GM12875 (cell line): ENCODE measurements at regions not wholly inside any gene's neighbourhood (a gene's known extent, or its start where the extent isn't known, plus 50 kb on each side); places are given as distances from the start of the nearest gene placed in this dataset.
"Not testable (repeated sequence)": the region's sequence is repeated elsewhere in the genome, so short reads cannot be mapped to it uniquely, and the experiment has no call there.

Experiments
- H3K4me3 ChIP-seq: one replicate; pipeline ENCODE4 v1.5.1; 2011; ENCODE audit warnings: low read depth, low read length, control low read depth
- TF ChIP-seq, protein P1 (sequence below): IDR thresholded peaks from 2 replicates; pipeline ENCODE4 v1.5.1; 2011; ENCODE audit warnings: low read depth, mild to moderate bottlenecking, control low read depth, inconsistent platforms, low read length, moderate library complexity, borderline replicate concordance; ENCODE audit not compliant: insufficient read depth

DNA sequence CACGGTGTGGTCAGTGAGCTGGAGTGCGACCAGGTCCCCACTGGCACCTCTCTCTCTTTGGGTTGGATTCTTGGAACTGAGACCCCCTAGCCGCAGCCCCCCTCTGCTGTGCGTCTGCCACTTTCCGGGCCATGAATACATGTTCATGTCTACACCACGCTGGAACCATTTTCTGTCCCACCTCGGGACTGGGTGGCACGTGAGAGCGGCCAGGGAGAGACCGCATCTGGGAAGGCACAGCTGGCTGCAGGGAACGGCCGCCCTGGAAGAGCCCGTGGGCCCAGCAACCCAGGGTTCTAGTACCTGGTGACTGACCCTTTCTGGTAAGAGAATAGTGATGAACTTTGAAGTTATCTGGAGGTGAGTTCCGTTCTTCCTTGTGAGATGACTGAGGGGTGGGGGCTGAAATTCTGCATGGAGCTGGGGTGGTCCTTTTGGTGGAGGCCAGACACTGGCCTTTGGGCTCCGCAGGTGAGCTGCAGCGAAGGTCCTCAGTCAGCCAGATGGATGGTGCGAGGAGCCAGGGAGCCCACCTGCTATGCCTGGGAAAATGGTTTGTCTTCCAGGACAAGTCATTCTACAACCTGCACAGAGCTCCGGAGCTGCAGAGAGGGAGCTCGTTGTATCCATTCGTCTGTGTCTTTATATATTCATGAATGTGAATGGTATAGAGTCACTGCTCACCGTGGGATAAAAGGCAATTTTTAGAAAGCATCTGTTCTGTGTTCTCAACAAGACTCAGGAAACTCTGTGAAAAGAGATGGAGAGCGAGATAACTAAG lies 223.5 kb downstream of the NDUFA10 start:
- TF ChIP-seq, protein P1, sequence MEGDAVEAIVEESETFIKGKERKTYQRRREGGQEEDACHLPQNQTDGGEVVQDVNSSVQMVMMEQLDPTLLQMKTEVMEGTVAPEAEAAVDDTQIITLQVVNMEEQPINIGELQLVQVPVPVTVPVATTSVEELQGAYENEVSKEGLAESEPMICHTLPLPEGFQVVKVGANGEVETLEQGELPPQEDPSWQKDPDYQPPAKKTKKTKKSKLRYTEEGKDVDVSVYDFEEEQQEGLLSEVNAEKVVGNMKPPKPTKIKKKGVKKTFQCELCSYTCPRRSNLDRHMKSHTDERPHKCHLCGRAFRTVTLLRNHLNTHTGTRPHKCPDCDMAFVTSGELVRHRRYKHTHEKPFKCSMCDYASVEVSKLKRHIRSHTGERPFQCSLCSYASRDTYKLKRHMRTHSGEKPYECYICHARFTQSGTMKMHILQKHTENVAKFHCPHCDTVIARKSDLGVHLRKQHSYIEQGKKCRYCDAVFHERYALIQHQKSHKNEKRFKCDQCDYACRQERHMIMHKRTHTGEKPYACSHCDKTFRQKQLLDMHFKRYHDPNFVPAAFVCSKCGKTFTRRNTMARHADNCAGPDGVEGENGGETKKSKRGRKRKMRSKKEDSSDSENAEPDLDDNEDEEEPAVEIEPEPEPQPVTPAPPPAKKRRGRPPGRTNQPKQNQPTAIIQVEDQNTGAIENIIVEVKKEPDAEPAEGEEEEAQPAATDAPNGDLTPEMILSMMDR = no peak

DNA sequence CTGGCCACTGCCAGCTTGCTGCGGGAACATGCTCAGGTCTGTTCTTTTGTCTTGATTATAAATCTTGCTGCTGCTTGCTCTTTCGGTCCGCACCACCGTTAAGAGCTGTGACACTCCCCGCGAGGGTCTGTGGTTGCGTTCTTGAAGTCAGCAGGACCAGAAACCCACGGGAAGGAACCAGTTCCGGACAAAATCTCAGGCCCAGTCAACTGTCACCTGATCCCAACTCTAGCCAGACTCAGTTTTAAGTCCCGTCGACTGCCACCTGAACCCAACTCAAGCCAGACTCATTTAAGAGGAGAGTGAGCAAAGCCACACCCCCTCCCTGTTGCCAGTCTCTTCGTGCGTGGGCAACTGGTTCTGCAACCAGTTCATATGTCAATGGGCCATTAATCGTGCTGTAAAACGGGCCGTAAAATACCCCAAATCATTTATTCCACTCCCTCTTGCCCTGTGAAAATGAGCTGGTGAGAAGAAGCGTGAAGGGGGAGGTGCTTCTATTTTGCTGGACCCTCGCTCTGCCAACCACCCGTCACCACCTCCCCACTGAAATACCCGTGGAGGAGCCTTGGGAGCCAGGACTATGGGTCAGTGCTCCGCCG lies 224.3 kb downstream of the NDUFA10 start:
- no peak overlapping the region for H3K4me3 ChIP-seq
- TF ChIP-seq, protein P1 = no peak

More for the DNA sequence above, 223.5 kb downstream of the NDUFA10 start:
- H3K4me3 ChIP-seq = no peak overlapping the region

DNA sequence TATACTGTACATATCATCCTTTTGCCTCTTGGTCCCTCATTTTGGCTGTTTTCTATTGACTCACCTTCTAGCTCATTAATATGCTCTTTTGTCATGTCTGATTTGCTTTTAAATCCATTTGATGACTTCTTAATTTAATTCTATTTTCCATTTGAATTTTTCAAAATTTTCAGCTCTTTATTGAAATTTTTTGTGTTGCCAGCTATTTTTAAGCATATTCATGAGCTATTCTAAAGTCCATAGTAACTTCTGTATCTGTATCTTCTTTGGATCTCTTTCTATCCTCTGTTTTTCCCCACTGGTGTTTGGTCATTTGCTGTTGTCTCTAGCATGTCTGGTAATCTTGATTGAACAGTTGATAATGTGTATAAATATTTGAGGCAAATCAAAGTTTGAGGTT lies 227.8 kb downstream of the NDUFA10 start:
- TF ChIP-seq, protein P1 = no peak
- no peak overlapping the region for H3K4me3 ChIP-seq

DNA sequence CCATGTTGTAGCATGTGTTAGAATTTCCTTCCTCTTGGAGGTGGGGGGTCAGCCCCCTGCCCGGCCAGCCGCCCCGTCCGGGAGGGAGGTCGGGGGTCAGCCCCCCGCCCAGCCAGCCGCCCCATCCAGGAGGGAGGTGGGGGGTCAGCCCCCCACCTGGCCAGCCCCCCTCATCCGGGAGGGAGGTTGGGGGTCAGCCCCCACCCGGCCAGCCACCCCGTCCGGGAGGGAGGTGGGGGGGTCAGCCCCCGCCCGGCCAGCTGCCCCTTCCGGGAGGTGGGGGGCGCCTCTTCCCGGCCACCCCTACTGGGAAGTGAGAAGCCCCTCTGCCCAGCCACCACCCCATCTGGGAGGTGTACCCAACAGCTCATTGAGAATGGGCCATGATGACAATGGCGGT lies 229.4 kb downstream of the NDUFA10 start:
- not testable (repeated sequence) for H3K4me3 ChIP-seq

DNA sequence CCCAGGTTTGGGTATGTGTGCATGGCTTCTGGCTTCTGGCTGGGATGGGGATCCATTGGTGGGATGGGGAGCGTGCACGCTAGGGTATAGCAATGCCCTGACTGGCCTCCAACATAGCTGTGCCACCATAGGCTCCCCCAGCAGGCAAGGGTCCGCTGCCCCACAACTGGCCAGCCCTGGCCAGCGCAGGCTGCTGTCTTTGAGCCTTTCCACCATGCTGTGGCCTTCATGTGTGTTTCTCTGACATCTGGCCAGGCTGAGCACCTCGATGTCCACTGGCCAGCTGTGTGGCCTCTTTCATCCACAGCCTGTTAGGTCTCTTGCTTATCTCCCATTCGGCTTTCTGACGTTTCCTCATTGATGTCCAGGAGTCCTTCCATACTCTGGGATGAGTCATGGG lies 231.3 kb downstream of the NDUFA10 start:
- TF ChIP-seq, protein P1 = no peak
- H3K4me3 ChIP-seq = no peak overlapping the region

DNA sequence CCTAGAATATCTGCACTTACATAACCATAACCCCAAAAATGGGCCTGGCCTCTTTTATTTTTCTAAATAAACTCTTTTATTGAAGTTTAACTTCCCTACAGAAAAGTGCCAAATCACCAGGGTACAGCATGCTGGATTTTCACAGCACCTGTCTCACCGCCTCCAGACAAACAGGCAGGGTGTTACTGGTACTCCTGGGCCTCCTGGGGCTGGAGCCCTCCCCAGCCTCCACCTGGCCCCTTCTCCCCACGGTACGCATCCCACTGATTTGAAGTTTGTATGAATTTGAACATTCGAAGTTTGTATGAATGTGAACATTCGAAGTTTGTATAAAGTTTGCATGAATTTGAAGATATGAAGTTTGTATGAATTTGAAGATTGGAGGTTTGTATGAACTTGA lies 232.1 kb downstream of the NDUFA10 start:
- TF ChIP-seq, protein P1 = no peak

DNA sequence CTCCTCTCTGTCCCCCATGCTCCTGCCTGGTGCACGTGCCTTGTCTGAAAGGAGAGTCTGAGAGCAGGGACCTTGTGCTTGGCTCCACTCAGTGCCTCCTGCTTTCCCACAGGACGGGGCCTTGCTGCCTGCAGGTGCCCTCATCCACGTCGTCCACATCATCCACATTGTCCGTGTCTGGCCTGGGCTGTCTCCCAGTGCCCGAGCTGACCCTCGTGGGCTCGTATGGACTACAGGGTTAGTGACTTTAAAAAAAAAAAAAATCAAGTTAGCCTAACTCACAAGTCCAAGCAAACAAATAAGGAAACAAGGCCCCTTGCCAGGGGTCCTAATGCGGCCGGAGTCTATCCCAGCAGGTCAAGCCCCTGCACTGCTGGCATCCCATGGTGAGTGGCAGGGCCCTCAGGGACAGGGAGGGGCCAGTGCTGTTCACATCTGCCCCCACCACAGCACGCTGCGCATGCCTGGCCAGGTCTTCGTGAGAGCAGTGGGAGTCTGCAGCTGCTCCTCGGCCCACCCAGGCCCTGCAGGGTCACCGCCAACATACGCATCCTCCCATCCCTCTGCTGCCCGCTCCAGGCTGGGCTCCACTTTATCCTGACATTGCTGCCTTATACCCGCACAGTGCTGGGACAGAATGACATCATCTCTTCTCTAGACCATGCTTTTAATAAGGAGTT lies 232.6 kb downstream of the NDUFA10 start:
- TF ChIP-seq, protein P1 = no peak
- H3K4me3 ChIP-seq = no peak overlapping the region

More for the DNA sequence above, 232.1 kb downstream of the NDUFA10 start:
- H3K4me3 ChIP-seq = no peak overlapping the region
